ENCODE measurements at regions not wholly inside any gene's neighbourhood (a gene's known extent, or its start where the extent isn't known, plus 50 kb on each side); places are given as distances from the start of the nearest gene placed in this dataset.

- DNase-seq: no peak
These were observed 701.7 kb downstream of the TYW1 start for GRCh38 chr7:67698354-67698753.

DNA sequence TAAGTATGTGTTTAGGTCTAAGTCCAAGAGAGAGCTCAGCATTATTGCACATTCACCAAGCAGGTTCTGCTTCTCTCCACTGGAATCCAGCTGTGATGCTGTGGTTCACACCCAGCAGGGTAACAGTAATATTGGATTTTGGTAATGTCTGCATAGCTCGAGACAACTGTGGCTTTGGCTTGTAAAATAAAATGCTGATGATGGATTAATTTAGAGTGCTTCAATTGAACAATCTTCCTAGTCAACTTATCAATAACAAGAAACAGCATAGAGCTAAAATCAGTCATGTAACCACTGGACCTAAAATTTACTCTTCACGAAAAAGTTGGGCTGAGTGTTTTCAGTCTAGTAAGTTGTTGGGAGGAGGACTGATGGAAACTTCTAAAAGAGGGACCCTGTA, 709.2 kb downstream of the TYW1 start:
- DNase-seq: no peak

DNA sequence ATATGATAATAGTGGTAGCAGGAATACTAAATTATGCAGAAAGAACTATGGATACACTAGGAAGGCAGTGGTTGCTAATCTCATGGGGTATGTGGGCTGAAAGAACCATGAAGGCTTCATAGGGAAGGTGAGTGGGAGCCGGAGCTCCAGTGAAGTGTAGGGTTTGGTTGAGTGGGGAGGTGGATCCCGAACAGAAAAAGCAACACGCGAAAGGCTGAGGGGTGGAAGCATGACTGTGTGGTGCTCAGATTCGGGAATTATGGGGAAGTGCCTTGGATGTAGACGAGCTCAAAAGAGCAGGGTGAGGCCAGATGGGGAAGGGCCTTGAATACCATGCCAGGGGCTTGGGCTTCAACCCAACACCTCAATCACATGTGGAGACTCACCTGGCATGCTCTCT, 715.1 kb downstream of the TYW1 start:
- no peak for DNase-seq

DNA sequence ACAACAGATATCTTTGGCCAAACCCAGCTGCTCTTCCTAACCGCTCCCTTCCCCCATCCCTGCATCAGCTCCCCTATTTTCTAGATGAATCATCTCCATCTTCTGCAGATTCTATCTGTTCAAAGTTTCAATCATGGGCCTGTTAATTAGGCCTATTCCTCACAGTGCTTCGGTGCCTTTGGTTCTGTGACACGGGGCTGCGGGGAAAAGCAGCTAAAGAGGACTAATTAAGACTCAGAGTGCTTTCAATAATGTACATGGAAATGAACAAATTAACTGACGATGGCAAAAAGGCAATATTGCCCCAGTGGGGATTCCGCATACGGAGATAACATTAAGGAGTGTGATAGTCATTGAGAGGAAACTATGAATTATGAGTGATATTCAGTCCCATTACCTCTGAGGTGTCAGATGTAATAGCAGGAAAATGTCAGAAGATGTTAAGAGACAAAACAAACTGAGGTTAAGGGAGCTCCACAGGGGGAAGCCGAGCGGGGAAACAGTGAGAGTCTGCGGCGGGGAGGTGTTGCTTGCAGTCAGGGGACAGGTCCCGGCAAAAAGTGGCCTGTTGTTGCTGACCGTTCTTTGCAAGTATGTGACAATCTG, 716.9 kb downstream of the TYW1 start:
- DNase-seq: no peak

GRCh38 chr7:67716729-67717128, 720.1 kb downstream of the TYW1 start:
- DNase-seq: no peak

- no peak for DNase-seq
These were observed 727.0 kb downstream of the TYW1 start for GRCh38 chr7:67723591-67723990.

DNA sequence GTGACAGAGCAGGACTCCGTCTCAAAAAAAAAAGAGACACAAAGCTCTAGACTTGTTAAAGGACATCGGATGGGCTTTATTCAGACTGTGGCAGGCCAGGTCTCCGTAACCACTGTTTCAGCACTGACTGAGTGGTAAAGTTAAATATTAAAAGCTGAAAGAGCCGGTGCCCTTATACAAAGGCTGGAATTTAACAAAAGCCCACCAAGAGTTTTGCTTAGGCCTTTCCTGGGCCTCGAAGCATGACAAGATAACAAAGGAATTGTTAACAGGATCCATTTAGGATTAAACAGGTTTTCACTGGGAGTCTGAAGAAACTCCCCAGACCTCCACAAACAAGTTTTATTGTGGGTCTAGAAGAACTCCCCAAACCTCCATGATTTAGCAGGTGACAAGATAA, 727.8 kb downstream of the TYW1 start:
- DNase-seq: no peak

GRCh38 chr7:67724955-67725354, 728.3 kb downstream of the TYW1 start:
- DNase-seq: no peak

DNA sequence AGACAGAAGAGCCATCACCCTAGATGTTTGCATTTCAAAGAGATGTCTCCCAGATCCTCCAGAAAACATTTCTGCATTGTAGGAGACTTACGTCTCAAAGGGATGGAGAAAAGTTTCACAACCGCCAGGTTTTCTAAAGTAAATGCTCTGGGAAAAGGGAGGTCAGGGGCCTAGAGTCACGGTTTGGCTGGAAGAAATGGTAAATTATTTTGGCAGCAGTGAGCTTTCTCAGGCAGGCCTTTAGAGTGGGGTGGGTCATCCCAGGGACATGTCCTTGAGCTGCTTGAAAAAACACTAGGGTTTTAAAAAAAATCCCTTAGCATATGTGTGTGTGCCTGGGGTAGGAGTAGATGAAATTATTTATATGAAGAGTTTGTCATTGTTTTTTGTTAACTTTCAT, 728.8 kb downstream of the TYW1 start:
- no peak for DNase-seq

DNA sequence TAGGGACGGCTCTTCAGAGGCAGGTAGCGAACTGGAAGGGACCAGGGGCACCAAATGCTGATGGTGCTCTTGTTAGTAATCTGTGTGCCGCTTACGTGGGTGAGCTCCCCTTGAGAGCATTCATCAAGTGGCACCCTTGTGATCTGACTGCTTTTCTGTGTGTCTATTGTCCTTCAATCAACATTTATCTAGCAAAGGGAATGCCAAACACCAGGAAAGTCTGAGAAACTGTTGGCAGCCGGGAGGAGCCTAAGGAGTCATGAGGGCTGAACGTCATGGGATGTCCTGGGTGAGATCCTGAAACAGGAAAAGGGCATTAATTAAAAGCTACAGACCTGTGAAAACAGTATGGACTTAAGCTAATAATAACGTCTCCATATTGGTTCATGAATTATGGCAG, 733.1 kb downstream of the TYW1 start:
- DNase-seq: no peak

GRCh38 chr7:67731704-67732103, 735.1 kb downstream of the TYW1 start:
- DNase-seq: no peak

DNA sequence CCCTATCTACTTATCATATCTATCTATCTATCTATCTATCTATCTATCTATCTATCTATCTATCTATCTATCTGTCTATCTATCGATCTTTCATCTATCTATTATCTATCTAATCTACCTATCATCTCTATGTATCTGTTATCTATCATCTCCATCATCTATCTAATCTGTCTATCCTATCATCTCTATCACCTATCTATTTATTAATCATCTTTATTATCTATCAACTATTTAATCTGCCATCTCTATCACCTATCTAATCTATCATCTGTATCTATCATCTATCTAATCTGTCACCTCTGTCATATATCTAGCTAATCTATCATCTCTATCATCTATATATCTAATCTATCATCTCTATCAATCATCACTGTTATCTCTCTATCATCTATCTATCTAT, 736.3 kb downstream of the TYW1 start:
- no peak for DNase-seq

DNA sequence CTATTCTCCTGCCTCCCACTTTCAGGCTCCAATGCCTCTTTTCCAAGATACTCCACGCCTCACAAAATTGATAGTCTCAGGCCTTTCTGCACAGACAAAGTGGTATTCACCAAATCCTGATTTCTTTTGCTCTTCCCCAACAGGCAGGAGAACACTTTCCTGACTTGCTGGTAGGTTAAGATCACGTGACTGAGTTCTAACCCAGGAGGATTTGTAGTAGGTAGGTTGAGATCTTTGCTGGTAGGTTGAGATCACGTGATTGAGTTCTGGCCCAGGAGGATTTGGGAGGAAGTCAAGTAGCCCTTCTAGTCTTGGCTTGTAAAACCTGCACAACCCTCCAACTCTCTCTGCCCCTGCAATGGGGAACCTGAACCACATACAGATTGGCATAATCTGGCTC, 741.5 kb downstream of the TYW1 start:
- DNase-seq: no peak

GRCh38 chr7:67738958-67739357, 742.3 kb downstream of the TYW1 start:
- DNase-seq: no peak

DNA sequence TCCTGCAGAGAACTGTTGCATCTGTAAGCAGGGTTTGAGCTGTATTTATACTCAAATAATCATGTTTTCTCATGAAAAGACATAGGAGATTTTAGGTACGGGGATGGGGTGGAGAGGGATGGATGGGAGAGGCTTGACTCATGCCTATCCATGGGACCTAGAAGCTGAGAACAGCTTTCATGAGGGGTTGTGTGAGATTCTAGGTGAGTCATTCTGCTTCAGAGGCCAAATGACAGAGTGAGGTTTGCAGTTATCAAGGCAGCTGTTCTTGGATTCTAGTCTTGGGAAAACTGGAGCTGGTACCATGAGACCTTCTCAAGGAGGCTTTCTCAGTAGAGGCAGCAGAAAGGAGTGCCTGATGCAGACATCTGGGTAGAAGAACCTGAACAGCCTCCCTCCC, 746.9 kb downstream of the TYW1 start:
- no peak for DNase-seq

- no peak for DNase-seq
These were observed 755.6 kb downstream of the TYW1 start for GRCh38 chr7:67752227-67752626.

DNA sequence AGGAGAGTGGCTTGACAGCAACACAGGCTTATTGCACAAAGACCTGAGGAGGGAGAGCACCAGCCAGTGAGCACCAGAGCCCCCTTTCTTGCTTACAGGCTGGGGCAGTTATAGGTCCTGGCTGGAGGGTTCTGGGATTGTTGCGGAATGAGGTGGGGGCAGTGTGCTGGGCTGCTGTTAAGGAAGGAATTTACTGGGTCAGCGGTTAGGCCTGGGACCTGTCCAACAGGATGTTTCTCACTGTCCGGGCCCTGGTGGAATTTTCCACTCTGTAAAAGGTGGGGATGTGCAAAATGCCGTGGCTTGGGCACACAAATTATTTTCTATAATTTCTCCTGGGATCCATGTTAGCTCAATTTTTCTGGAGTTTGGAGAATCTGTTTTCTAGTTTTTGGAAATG, 757.3 kb downstream of the TYW1 start:
- no peak for DNase-seq

DNA sequence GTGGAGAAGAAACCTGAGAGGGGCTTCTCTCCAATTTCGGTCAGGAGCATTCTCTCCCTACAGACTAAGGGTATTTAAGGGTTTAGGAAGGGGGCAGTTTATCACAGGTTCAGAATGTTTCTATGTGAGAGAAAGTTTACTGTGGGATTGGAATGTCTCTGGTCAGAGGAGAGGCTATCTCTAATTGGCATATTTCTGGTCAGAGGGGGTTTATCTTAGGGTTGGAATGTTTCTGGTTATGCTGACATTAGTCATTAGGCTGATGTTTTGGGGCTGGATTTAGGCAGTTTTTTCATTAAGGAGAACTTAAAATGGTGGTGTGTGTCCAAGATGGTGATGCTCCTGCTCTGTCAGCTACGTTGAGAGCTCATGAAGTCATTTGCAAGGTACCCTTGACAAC, 758.0 kb downstream of the TYW1 start:
- DNase-seq: no peak

- DNase-seq: no peak
These were observed 761.9 kb downstream of the TYW1 start for GRCh38 chr7:67758551-67758950.

DNA sequence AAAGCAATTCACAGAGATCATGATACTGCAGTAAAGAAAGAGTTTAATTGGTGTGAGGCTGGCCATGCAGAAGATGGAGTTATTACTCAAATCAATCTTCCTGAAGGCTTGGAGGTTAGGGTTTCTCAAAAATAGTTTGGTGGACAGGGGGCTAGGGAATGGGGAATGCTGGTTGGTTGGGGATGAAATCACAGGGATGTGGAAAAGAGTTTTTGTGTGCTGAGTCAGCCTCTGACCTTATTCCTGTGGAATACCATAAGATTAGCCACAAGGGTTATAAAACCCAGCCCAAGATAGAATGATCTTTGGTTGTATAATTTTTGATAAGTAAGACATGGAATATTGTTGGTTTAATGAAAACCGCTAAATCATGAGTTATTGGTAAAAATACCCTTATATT, 764.3 kb downstream of the TYW1 start:
- no peak for DNase-seq

- DNase-seq: no peak
These were observed 765.9 kb downstream of the TYW1 start for GRCh38 chr7:67762516-67762915.

GRCh38 chr7:67764289-67764688, 767.7 kb downstream of the TYW1 start:
- DNase-seq: no peak

GRCh38 chr7:67765481-67766175, 769.0 kb downstream of the TYW1 start:
- no peak for DNase-seq

GRCh38 chr7:67766906-67767410, 770.3 kb downstream of the TYW1 start:
- no peak for DNase-seq

Data from AML-193 (cell line).